ENCODE measurements at regions not wholly inside any gene's neighbourhood (a gene's known extent, or its start where the extent isn't known, plus 50 kb on each side); places are given as distances from the start of the nearest gene placed in this dataset.

DNA sequence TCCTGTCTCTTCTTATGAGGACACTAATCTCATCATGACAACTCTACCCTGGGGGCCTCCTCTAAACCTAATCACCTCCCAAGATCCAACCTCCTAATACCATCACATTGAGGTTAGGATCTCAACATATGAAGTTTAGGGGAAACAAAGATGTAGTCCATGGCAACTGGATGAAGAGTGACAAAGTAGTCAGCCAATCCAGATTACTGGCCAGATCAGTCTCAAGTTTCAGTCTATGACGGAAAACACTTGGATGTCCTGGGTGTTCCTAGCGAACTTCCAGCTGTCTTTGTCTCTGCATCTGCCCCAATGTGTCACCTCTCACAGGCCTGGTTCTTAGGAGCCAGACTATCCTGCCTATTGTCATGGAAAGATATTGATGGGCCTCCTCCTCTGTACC is 630.8 kb downstream of the AACS start:
- no peak overlapping the region for H3K4me3 ChIP-seq
- H3K4me2 ChIP-seq (ENCODE audit: unreplicated experiment) = no peak overlapping the region
- in situ Hi-C loops (cut with MboI) = no loop called here
- no peaks in the 10 kb centered on the region for H3K9me2 ChIP-seq (ENCODE audit: insufficient read depth)
- H2AFZ ChIP-seq = no peak overlapping the region
- 13 to 18% methylated on average over 2 of the region's 2 CpGs for WGBS, 2 experiments (ENCODE audit: low coverage in 1 of 2, low lambda C conversion rate in 2 of 2, missing lambda C conversion rate in 2 of 2)
- H3K9me3 ChIP-seq (ENCODE audit: low read depth) = no peaks in the 10 kb centered on the region
- H3K9ac ChIP-seq = no peak overlapping the region
- TF ChIP-seq EZH2 (IDR thresholded peaks at IDR 0.05; ENCODE audit: insufficient read depth, poor library complexity, severe bottlenecking) (no peak), EZH2phosphoT487 (IDR thresholded peaks at IDR 0.05; ENCODE audit: insufficient read depth, low read depth) (no peak)
- H3K79me2 ChIP-seq (ENCODE audit: insufficient read depth) = no peaks in the 10 kb centered on the region
- no peaks in the 10 kb centered on the region for H3K4me1 ChIP-seq (ENCODE audit: insufficient read depth)
- no peaks in the 10 kb centered on the region for H3K36me3 ChIP-seq (ENCODE audit: low read depth)
- H4K20me1 ChIP-seq (ENCODE audit: insufficient read depth) = no peaks in the 10 kb centered on the region
- H3K27me3 ChIP-seq (replicated peaks; ENCODE audit: insufficient read depth) = no peaks in the 10 kb centered on the region
- no peak overlapping the region for H3K27ac ChIP-seq
- no peaks in the 10 kb centered on the region for H3F3A ChIP-seq (ENCODE audit: insufficient read depth)
- DNase-seq = no peak

DNA sequence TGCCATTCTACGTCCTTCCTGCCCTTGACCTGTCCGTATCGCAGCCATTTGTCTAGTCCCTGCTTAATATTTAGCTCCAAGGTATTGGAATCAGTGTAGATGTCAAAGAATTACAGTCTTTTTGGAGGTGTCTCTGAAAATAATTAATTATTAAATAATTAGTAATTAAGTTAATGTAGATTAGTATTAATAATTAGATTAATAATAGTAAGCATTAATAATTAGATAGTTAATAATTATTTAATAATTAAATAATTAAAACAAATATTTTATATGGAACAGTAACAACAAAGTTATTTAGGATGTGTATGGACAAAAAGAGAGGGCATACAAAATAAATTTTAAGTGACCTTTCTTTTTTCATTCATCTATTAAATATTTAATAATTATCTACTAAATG is 639.6 kb downstream of the AACS start:
- H3K4me3 ChIP-seq = no peak overlapping the region
- DNase-seq = no peak
- WGBS, 2 experiments (ENCODE audit: low coverage in 1 of 2, low lambda C conversion rate in 2 of 2, missing lambda C conversion rate in 2 of 2) = 62 to 69% methylated on average over 3 of the region's 3 CpGs
- TF ChIP-seq EZH2phosphoT487 (IDR thresholded peaks at IDR 0.05; ENCODE audit: insufficient read depth, low read depth) (no peak), EZH2 (IDR thresholded peaks at IDR 0.05; ENCODE audit: insufficient read depth, poor library complexity, severe bottlenecking) (no peak)
- H3K79me2 ChIP-seq (ENCODE audit: insufficient read depth) = no peaks in the 10 kb centered on the region
- H3K9me3 ChIP-seq (ENCODE audit: low read depth) = no peaks in the 10 kb centered on the region
- no peak overlapping the region for H3K9ac ChIP-seq
- H3K4me1 ChIP-seq (ENCODE audit: insufficient read depth) = no peaks in the 10 kb centered on the region
- H3K36me3 ChIP-seq (ENCODE audit: low read depth) = no peaks in the 10 kb centered on the region
- no peaks in the 10 kb centered on the region for H3K9me2 ChIP-seq (ENCODE audit: insufficient read depth)
- H4K20me1 ChIP-seq (ENCODE audit: insufficient read depth) = no peaks in the 10 kb centered on the region
- in situ Hi-C loops (cut with MboI) = no loop called here
- no peaks in the 10 kb centered on the region for H3K27me3 ChIP-seq (replicated peaks; ENCODE audit: insufficient read depth)
- no peak overlapping the region for H3K27ac ChIP-seq
- H2AFZ ChIP-seq = no peak overlapping the region
- H3K4me2 ChIP-seq (ENCODE audit: unreplicated experiment) = no peak overlapping the region
- H3F3A ChIP-seq (ENCODE audit: insufficient read depth) = no peaks in the 10 kb centered on the region

DNA sequence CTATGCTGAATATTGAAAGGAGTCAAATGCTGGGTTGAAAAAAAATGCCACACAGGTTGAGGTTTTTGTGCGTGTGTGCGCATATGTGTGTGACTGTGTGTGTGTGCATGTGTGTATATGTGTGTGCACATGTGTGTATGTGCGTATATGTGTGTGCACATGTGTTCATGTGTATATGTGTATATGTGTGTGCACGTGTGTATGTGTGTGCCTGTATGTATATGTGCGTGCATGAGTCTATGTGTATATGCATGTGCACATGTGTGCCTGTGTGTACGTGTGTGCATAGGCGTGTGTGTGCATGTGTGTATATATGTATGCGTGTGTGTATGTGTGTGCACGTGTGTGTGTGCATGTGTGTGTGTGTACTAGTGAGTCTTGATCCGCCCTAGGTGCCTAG is 655.7 kb downstream of the AACS start:
- Histone ChIP-seq H3K9me3 (ENCODE audit: low read depth) (no peaks in the 10 kb centered on the region), H3K36me3 (ENCODE audit: low read depth) (no peaks in the 10 kb centered on the region), H3K4me1 (ENCODE audit: insufficient read depth) (no peaks in the 10 kb centered on the region), H4K20me1 (ENCODE audit: insufficient read depth) (no peaks in the 10 kb centered on the region), H3F3A (ENCODE audit: insufficient read depth) (no peaks in the 10 kb centered on the region), H3K4me3 (no peak overlapping the region), H3K79me2 (ENCODE audit: insufficient read depth) (no peaks in the 10 kb centered on the region), H3K27ac (no peak overlapping the region), H3K27me3 (replicated peaks; ENCODE audit: insufficient read depth) (no peaks in the 10 kb centered on the region), H2AFZ (no peak overlapping the region), H3K4me2 (ENCODE audit: unreplicated experiment) (no peak overlapping the region), H3K9ac (no peak overlapping the region), H3K9me2 (ENCODE audit: insufficient read depth) (no peaks in the 10 kb centered on the region)
- no peak for DNase-seq
- TF ChIP-seq EZH2 (IDR thresholded peaks at IDR 0.05; ENCODE audit: insufficient read depth, poor library complexity, severe bottlenecking) (no peak), EZH2phosphoT487 (IDR thresholded peaks at IDR 0.05; ENCODE audit: insufficient read depth, low read depth) (no peak)
- in situ Hi-C loops (cut with MboI) = no loop called here
- 44% methylated on average over 10 of the region's 10 CpGs for WGBS, 2 experiments (ENCODE audit: low coverage in 1 of 2, low lambda C conversion rate in 2 of 2, missing lambda C conversion rate in 2 of 2)

DNA sequence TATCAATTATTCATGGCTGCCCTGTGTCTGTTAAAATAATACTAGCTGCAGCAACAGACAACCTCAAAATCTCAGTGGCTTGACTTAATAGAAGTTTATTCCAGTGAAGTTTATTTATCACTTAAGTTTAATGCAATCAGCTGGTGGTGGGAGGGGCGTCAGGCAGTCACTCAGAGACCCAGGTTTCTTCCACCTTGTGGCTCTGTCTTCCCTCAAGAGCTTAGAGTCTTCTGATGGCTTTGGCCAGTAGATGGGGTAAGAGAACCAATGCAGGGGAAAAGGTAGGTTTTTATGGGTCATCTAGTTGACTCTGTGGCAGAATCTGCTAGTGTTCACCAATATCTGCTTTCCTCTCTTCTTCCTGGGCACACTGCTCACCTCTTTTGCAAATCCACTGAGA is 668.9 kb downstream of the AACS start:
- H3K4me3 ChIP-seq = no peak overlapping the region
- H3K9me3 ChIP-seq (ENCODE audit: low read depth) = no peaks in the 10 kb centered on the region
- no peak overlapping the region for H3K9ac ChIP-seq
- 0 to 3% methylated on average over 1 of the region's 1 CpG for WGBS, 2 experiments (ENCODE audit: low coverage in 1 of 2, low lambda C conversion rate in 2 of 2, missing lambda C conversion rate in 2 of 2)
- H3F3A ChIP-seq (ENCODE audit: insufficient read depth) = no peaks in the 10 kb centered on the region
- no peaks in the 10 kb centered on the region for H3K79me2 ChIP-seq (ENCODE audit: insufficient read depth)
- H3K9me2 ChIP-seq (ENCODE audit: insufficient read depth) = no peaks in the 10 kb centered on the region
- in situ Hi-C loops (cut with MboI) = no loop called here
- no peak overlapping the region for H2AFZ ChIP-seq
- no peak overlapping the region for H3K4me2 ChIP-seq (ENCODE audit: unreplicated experiment)
- no peaks in the 10 kb centered on the region for H4K20me1 ChIP-seq (ENCODE audit: insufficient read depth)
- no peak for DNase-seq
- no peaks in the 10 kb centered on the region for H3K27me3 ChIP-seq (replicated peaks; ENCODE audit: insufficient read depth)
- TF ChIP-seq EZH2 (IDR thresholded peaks at IDR 0.05; ENCODE audit: insufficient read depth, poor library complexity, severe bottlenecking) (no peak), EZH2phosphoT487 (IDR thresholded peaks at IDR 0.05; ENCODE audit: insufficient read depth, low read depth) (no peak)
- H3K27ac ChIP-seq = no peak overlapping the region
- no peaks in the 10 kb centered on the region for H3K4me1 ChIP-seq (ENCODE audit: insufficient read depth)
- no peaks in the 10 kb centered on the region for H3K36me3 ChIP-seq (ENCODE audit: low read depth)

DNA sequence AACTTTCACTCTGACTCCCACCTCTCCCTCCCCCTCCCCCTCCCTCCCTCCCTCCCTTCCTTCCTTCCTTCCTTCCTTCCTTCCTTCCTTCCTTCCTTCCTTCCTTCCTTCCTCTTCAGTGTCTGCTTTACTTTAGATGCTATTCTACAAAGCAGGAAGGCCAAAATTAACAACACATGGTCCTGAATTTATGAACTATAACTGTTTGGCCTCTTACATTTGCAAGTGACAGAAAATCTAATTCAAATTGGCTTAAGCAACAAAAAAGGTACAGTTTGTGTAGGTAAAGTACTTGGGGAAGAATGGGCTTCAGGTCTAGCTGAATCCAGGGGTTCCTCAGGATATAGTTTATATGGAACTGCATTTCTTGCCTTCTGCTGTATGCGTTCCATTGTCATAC is 673.0 kb downstream of the AACS start:
- H3K4me1 ChIP-seq (ENCODE audit: insufficient read depth) = no peaks in the 10 kb centered on the region
- no peaks in the 10 kb centered on the region for H3K9me2 ChIP-seq (ENCODE audit: insufficient read depth)
- no peaks in the 10 kb centered on the region for H3K9me3 ChIP-seq (ENCODE audit: low read depth)
- no peak overlapping the region for H3K4me2 ChIP-seq (ENCODE audit: unreplicated experiment)
- H2AFZ ChIP-seq = no peak overlapping the region
- no peak for DNase-seq
- in situ Hi-C loops (cut with MboI) = no loop called here
- H3K9ac ChIP-seq = no peak overlapping the region
- no peaks in the 10 kb centered on the region for H3K27me3 ChIP-seq (replicated peaks; ENCODE audit: insufficient read depth)
- no peak overlapping the region for H3K4me3 ChIP-seq
- H3F3A ChIP-seq (ENCODE audit: insufficient read depth) = no peaks in the 10 kb centered on the region
- no peaks in the 10 kb centered on the region for H4K20me1 ChIP-seq (ENCODE audit: insufficient read depth)
- TF ChIP-seq EZH2phosphoT487 (IDR thresholded peaks at IDR 0.05; ENCODE audit: insufficient read depth, low read depth) (no peak), EZH2 (IDR thresholded peaks at IDR 0.05; ENCODE audit: insufficient read depth, poor library complexity, severe bottlenecking) (no peak)
- WGBS, 2 experiments (ENCODE audit: low coverage in 1 of 2, low lambda C conversion rate in 2 of 2, missing lambda C conversion rate in 2 of 2) = 67 to 90% methylated on average over 1 of the region's 1 CpG
- H3K79me2 ChIP-seq (ENCODE audit: insufficient read depth) = no peaks in the 10 kb centered on the region
- H3K27ac ChIP-seq = no peak overlapping the region
- no peaks in the 10 kb centered on the region for H3K36me3 ChIP-seq (ENCODE audit: low read depth)

Measured in GM23248 (cell line).